DMS153 (cell line): ENCODE measurements at regions not wholly inside any gene's neighbourhood (a gene's known extent, or its start where the extent isn't known, plus 50 kb on each side); places are given as distances from the start of the nearest gene placed in this dataset.

Experiments used
- DNase-seq: peaks from one replicate; lab custom pipeline; 2025; lab: John Stamatoyannopoulos, UW

DNA sequence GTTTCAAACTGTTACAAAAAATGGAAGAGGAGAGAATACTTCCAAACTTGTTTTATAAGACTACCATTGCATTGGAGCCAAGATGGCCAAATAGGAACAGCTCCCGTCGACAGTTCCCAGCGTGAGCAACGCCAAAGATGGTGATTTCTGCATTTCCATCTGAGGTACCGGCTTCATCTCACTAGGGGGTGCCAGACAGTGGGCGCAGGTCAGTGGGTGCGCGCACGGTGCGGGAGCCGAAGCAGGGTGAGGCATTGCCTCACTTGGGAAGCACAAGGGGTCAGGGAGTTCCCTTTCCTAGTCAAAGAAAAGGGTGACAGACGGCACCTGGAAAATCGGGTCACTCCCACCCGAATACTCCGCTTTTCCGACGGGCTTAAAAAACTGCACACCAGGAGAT, 149.7 kb upstream of the POF1B start:
- DNase-seq = peak; percentile 34

GRCh38 chrX:85517994-85518718, 138.7 kb upstream of the POF1B start:
- no peak for DNase-seq

DNA sequence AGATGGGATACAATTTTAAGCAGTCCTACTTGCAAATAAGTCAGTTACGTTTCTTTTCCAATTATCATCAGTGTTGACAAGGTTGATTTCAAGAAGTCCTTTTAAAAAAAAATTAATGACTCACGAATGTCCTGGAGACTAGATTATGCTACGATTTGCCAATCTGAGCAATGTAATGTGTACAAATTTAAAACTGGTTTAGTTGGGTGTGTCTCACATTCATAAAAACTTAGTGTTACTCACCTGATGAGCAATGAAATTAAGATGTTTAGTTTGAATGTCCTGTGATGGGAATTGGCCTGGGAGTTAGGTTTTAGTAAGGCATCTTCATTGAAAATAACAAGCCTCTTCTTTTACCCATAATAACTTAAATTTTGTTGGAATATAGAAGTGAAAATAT, 136.7 kb upstream of the POF1B start:
- DNase-seq = no peak

DNA sequence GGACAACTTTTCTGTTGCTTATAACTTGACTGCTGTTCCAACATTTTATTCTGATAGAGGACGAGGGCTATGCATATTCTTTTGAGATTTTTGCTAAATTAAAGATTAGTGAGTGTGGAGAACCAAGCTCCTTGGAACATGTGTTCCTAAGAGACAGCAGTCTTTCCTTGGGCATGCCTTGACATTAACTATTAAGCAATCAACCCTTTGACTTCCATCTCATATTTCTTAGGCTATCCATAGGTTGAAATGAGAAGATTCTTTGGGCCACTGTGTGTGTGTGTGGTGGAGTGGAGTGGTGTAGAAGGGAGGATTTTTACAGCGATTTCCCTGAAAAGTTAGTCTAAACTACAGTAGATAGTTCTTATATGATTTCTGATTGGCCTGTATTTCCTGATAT, 127.4 kb upstream of the POF1B start:
- DNase-seq = no peak

DNA sequence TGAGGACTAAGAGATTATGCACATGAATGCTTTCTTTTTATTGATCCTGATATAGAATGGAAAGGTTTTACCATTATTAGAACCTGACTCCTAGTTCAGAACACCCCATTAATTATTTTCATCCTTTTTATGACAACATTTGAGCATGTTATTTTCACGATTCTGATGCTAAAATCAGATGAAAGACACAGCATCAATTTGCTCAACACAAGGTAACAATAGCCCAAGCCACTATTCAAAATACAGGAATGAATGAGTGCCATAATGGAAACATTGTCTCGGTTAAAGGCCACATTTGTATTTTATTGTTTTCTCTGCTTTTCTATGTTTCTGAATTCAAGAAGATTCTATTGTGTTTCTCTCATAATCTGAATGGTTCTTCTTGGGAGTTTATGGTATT, 126.3 kb upstream of the POF1B start:
- DNase-seq = no peak

DNA sequence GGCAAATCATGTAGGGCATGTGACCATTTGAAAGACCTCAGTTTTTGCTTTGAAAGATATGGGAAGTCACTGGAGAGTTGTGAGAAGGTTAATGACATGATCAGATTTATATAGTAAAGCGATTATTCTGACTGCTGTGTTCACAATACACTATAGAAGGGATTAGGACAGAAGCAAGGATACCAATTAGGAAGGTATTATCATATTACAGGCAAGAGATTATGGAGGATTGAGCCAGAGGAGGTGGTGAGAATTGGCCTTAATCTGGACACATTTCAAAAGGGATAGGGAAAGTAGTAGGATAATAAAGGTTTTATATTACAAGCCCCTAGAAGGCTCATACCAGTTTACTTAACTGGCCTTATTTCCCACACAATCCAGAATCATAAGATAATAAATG, 124.9 kb upstream of the POF1B start:
- DNase-seq = no peak

DNA sequence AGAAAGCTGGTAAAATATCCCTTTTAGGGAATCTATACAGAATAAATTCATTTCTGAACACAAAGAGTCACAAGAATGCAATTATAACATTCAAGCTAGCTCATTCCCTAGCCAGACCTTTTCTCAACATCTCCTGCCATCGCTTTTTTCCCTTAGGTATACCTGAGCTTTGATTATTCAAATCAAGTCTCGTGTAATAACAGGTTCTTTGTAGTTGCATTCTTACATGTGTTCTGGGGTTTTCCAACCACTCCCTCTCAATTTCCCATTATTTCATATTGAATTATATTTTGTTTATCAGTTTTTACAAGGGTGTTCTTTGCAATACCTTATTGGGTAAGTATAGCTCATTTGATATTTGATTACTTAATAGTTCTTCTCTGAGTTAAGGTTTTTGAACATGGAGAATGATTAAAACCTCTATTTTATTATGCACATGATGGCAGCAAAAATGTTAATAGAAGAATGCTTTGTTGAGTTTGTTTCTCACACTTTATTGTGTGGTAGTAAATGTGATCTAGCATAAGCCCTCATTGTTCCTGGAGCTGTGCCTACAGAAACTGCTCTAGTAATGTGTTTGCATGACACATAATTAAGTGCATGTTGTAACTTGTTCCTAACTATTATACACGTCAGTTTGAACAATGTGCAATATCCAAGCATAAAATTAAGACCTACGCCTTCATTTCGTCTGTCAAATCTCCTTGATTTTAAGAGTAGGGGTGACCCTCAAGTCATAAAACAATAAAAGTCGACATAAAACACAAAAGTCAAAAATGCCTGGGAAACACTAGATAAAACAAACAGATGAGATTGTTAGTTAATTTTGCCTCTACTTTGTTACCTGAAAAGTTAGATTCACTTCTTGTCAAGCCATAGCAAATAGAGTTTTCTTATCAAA, 124.0 kb upstream of the POF1B start:
- DNase-seq = peak; percentile 47

GRCh38 chrX:85501349-85501748, 121.9 kb upstream of the POF1B start:
- no peak for DNase-seq

GRCh38 chrX:85499400-85499799, 119.9 kb upstream of the POF1B start:
- DNase-seq = no peak

DNA sequence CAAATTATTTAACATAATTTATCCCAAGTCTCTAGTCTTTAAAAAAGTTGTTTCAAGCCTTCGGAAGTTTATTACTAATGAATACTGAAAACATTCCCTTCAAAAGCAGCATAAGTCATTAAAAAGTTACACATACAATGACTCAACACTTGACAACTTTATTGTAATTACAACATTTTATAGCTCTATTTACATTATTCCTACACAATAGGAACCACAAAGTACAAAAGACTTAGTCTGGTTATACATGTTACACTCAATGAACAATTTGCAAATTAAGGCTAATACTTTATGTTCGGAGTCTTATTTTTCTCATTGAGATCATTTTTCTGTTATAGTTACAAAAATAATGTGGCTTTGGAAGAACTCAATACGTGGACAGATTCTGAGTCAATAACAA, 114.4 kb upstream of the POF1B start:
- no peak for DNase-seq

DNA sequence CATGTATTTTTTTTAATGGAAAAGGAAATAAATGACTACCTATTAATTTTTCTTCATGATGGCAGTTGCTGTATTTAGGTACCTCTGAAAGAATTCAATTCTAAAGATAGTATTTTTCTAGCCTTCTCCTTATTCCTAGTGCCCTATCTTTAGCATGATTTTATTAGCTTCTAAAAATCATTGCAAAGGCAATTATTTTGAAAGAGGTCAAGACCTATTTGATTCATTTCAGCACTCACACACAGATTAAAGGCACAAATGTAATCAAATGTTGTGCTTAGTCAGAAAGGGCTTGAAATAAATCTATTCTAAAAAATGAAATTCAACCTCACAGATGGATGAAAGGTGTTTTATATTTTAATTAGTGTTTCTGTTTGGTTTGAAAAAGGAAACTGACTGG, 74.8 kb upstream of the POF1B start:
- no peak for DNase-seq

DNA sequence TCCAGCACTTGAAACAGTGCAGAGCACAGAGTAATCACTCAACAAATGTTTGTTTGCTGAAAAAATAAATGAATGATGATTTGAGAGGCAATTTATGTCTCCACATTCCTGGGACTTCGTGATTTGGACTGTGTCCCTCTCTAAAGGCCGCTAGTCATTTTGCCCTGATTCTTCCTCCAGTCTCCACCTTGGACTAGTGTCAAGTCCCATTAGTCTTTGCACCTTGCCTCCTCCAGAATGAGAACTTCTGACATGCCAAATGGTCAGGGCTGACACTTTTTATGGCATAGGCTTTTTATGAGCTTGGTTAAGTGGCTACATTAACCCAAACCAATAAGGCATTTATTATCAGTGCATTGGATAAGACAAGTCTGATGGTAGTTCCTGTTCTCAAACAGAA, 65.1 kb upstream of the POF1B start:
- DNase-seq = no peak
